Mammary epithelial cell (primary cell): ENCODE measurements at regions not wholly inside any gene's neighbourhood (a gene's known extent, or its start where the extent isn't known, plus 50 kb on each side); places are given as distances from the start of the nearest gene placed in this dataset.

ENCODE experiments used
- EZH2 ChIP-seq: IDR thresholded peaks from 2 replicates; pipeline ENCODE4 v1.6.1; 2012; ENCODE audit warnings: low read length, inconsistent platforms, borderline replicate concordance
- TF ChIP-seq, protein P1 (sequence below), 2 donors: IDR thresholded peaks in 1 of 2; conservative IDR thresholded peaks in 1 of 2; 2 replicates each; pipeline ENCODE4 v1.5.1; 2011 to 2012; ENCODE audit warnings: inconsistent platforms in 2 of 2, low read length in 2 of 2, mild to moderate bottlenecking in 2 of 2, control low read depth in 1 of 2, low read depth in 1 of 2; ENCODE audit not compliant: insufficient read depth in 1 of 2; ENCODE audit errors: extremely low read depth in 1 of 2

DNA sequence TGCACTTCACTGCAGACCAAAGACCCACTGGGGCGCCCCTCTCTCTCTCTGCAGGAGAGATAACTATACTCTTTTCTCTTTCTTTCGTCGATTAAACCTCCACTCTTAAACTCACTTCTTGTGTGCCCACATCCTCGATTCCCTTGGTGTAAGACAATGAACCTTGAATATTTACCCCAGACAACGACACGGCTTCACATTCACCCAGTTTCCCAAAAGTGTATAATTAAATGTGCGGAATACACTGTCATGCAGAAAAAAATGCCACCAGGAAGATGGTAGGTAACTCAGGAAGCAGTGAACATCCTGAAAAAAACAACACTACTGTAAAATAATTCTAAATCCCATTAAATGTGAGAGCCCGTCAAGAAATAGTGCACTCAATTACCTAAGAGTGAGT lies 882.2 kb downstream of the TYW1 start:
- TF ChIP-seq, protein P1, sequence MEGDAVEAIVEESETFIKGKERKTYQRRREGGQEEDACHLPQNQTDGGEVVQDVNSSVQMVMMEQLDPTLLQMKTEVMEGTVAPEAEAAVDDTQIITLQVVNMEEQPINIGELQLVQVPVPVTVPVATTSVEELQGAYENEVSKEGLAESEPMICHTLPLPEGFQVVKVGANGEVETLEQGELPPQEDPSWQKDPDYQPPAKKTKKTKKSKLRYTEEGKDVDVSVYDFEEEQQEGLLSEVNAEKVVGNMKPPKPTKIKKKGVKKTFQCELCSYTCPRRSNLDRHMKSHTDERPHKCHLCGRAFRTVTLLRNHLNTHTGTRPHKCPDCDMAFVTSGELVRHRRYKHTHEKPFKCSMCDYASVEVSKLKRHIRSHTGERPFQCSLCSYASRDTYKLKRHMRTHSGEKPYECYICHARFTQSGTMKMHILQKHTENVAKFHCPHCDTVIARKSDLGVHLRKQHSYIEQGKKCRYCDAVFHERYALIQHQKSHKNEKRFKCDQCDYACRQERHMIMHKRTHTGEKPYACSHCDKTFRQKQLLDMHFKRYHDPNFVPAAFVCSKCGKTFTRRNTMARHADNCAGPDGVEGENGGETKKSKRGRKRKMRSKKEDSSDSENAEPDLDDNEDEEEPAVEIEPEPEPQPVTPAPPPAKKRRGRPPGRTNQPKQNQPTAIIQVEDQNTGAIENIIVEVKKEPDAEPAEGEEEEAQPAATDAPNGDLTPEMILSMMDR (conservative IDR thresholded peaks at IDR 0.05 in 1 of 2, IDR thresholded peaks at IDR 0.05 in 1 of 2; ENCODE audit: extremely low read depth in 1 of 2, insufficient read depth in 1 of 2, low read depth in 1 of 2, low read length in 2 of 2) = no peak
- no peak for TF ChIP-seq EZH2
